HK-2 (cell line): ENCODE measurements at regions not wholly inside any gene's neighbourhood (a gene's known extent, or its start where the extent isn't known, plus 50 kb on each side); places are given as distances from the start of the nearest gene placed in this dataset.
"Not testable (repeated sequence)": the region's sequence is repeated elsewhere in the genome, so short reads cannot be mapped to it uniquely, and the experiment has no call there.

Experiments
- DNase-seq: peaks from one replicate; pipeline ENCODE4 v3.0.0-alpha.2; 2018; ENCODE audit not compliant: unreplicated experiment

DNA sequence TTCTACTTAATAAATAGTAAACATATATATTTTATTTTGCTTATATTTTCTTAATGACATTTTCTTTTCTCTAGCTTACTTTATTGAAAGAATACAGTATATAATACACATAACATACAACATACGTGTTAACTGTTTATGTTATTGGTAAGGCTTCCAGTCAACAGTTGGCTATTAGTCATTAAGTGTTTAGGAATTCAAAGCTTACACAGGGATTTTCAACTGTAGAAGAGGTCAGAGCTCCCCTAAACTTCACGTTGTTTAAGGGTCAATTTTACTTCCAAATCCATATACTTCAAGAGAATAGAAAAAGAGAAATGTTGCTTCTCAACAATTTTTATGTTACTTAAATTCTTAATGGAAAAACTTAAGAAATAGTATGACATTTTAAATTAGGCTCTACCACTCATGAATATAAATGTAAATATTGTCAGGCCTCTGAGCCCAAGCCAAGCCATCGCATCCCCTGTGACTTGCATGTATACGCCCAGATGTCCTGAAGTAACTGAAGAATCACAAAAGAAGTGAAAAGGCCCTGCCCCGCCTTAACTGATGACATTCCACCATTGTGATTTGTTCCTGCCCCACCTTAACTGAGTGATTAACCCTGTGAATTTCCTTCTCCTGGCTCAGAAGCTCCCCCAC, 456.5 kb upstream of the NETO1 start:
- DNase-seq: not testable (repeated sequence)

DNA sequence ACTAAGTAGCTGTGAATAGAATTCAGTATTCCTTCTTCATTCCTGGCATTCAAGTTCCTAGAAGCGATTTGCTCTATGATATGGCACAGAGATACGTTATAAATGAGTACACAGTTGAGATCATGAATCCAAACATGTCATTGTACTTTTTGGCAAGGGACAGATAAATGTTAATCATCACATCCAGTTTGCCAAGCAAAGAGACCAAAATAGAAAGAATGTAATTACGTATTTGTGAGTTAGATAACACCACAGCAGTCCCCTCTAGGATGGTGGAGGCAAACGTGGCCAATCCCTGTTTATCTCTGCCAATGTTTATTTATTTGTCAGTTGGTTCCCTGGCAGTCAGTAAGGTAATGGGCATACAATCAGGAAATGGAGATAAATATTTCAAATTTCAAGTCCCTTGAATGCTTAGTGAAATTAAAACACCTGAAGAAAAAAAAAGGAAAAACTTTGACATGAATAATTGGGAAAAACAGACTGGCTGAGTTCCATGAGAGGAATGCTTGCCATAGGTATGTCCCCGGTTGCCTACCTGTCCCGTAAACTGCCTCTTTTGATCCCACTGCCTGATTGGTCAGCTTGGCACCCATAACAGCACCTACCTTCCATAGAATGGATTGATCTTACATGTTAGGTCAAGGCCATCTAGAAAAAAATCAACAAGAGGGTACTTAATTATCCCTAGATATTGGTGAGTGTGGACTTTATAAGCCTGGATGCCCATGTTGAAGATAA, 451.1 kb upstream of the NETO1 start:
- no peak for DNase-seq

GRCh38 chr18:73316513-73316912, 448.7 kb upstream of the NETO1 start:
- DNase-seq: no peak

GRCh38 chr18:73315381-73315780, 447.6 kb upstream of the NETO1 start:
- DNase-seq: no peak

DNA sequence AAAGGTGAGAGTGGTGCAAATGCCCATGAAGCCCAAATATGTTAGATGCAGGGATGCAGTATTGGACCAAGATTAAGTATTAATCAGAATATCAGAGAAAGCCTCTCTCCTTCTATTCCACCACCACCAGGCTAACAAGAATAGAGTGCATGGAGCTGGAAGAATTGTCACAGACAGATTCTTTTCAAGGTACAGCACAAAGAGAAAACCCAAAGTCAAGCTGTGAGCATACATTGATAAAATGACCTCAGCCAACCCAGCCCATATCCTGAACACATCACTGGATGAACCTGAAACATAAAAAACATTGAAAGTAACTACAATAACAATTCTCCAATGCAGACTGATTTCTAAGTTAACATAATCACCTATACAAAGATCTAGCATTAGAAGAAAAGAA, 445.7 kb upstream of the NETO1 start:
- no peak for DNase-seq

- DNase-seq: no peak
Observed at GRCh38 chr18:73296686-73297085, 428.9 kb upstream of the NETO1 start.

GRCh38 chr18:73292156-73292555, 424.4 kb upstream of the NETO1 start:
- no peak for DNase-seq

DNA sequence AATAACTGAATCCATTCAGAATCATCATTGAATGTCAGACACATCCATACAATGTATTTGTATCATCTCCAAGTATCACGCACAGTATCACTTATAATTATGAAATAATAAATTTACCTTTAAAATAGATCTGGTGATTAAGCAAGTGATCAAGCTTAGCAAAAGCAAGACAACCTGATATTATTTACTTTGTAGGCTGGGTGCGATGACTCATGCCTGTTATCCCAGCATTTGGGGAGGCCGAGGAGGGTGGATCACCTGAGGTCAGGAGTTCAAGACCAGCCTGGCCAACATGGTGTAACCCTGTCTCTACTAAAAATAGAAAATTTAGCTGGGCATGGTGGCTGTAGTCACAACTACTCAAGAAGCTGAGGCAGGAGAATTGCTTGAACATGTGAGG, 421.0 kb upstream of the NETO1 start:
- no peak for DNase-seq

DNA sequence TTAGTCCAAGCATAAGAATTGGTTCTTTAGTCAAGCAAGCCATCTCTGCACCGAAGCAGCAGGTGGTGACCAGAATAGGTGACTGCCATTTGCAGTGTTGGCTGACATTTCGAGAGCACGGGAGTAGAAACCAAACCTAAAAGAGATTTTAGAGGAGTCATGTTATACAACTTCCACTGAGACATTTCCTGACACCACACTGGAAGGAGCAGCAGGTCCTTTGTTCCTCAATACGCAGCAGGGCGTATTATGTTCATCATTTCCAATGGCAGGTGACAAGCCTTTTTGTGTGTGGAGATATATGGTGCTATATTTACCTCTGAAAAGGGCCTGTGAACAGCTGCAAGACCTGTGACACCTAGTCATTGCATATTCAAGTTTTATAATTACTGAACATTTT, 418.8 kb upstream of the NETO1 start:
- no peak for DNase-seq

DNA sequence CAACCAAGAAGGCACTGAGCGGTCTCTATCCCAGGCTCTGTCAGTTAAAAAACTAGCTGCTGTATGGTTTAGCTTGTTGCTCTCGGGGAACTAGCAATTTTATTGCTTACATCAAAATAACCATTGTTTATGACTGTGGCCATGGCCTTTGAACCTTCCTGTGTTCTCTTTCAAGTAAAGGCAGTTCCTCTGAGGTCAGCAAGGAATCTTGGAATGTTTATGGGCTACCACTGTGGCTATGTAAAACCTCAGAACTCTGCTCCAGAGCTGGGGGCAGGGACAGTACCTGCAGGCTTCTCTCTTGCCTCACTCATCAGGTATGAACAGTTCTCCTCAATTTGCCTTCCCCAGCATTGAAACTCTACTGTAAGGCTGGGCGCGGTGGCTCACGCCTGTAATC, 416.0 kb upstream of the NETO1 start:
- peak; percentile 1 for DNase-seq

GRCh38 chr18:73283032-73283431, 415.2 kb upstream of the NETO1 start:
- peak; percentile 1 for DNase-seq

- DNase-seq: no peak
Observed at GRCh38 chr18:73279498-73279897, 411.7 kb upstream of the NETO1 start.

DNA sequence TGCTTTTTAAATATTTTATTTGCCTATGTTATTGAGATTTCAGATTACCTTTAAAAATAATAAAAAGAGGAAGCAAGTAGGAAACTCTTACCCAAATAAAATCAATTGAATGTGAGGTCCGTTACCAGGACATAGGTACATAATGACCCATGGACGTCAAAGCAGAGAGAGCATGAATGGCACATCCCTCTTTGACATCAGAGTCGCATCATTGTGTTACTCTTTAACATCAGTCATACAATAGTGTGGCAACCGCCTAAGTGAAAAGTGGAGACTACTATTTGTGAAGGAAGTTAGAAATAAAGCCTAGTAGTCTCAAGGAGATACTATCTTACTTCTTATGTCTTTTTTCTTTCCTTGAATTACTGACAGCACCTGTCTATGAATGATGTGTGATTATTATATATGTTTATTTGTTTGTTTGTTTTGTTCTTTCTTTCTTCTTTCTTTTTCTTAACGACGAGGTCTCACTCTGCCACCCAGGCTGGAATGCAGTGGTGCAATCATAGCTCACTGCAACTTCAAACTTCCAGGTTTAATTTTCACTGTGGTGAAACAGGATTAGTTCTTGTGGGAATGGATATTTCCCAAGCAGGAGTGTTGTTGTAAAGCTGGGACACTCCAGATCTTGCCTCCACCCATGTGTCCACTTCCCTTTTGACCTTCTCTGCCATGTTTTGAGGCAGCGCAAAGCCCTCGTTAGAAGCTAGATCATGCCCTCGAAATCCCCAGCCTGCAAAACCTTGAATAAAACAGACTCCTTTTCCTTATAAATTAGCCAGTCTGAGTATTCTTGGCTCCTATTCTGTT, 407.2 kb upstream of the NETO1 start:
- no peak for DNase-seq

DNA sequence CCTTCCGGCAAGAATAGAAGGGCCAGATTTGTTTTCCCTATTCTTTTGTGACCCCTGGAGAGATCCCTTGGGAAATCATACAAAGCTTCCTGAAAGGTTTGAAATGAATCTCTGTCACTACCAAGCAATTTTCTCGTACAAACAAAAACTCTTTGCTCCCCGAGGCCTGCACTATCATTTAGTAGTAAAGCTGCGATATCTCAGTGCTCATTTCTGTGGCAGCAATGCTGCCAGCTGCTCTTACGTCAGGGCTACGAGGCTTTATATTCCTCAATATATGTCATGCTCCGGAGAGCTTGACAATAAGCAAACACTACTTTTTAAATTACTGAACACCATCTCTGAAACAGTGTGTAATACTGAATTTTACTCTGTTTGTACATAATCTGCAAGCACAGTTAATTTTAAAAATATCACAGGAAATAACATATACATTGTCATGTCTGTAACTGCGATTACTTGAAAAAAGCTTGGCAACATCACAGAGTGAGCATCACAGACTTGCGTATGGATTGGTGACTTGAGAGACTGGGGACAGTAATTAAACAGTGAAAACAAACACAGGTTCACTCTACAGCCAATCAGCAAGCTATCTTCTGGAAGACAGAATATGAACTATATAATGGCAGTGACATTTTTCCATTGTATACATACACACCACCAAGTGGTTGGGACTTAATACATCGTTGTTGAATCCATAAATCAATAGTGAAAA, 403.3 kb upstream of the NETO1 start:
- DNase-seq: no peak

GRCh38 chr18:73264562-73264921, 396.8 kb upstream of the NETO1 start:
- DNase-seq: no peak

GRCh38 chr18:73261923-73262322, 394.1 kb upstream of the NETO1 start:
- DNase-seq: no peak

DNA sequence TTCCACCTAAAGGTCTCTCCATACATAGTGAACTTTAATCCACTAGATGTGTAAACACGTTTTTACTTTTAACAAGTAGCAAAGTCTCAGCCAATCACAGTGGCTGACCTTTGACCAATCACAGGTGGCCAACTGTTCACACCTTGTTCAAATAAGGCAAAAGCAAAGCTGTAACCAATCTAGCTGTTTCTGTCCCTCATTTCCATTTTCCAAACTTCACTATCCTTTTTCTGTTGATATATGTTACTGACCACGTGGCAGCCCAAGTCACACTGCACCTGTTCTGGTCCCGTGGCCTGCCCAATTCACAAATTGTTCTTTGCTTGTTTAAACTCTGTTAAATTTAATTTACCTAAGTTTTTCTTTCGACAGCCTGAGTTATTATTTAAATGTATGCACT, 393.5 kb upstream of the NETO1 start:
- DNase-seq: no peak

- no peak for DNase-seq
Observed at GRCh38 chr18:73258375-73259087, 390.7 kb upstream of the NETO1 start.

- DNase-seq: no peak
Observed at GRCh38 chr18:73254564-73254963, 386.8 kb upstream of the NETO1 start.

- no peak for DNase-seq
Observed at GRCh38 chr18:73249030-73249429, 381.2 kb upstream of the NETO1 start.

DNA sequence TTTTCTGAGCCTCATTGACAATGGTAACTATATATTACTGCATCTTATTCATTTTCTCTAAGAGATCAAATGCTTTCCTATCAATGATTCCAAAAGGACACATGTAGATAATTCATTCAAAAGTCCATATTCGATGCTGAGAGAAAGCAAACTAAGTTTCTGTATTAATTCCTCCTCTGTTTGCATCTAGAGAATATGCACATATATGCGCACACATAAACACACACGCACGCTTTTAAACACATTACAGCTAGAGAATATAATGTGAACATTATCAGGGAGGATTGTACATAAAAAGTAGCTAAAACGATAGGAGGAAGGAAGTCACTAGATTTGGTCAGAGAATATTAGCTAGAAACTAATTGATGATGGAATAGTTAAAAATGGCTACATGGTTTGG, 379.0 kb upstream of the NETO1 start:
- DNase-seq: no peak

DNA sequence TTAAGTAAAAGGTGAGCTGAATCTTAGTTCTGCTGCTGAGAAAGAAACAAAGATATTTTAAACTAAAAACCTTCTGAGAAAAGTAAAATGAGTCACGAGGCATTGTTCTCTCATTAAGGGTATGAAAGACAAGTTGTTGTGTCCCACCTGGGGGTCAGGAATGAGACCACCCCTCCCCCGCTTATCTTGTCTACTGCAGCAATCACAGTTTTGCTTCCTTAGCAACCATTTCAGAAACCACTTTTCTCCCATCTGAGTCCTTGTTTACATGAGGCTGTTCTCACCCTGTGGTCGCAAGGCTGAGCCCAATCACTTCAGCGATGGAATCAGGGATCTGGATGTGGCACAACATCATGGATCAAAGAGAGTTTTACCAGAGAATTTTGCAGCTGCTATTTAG, 377.6 kb upstream of the NETO1 start:
- DNase-seq: no peak
